HG03045 (cell line): ENCODE measurements at regions not wholly inside any gene's neighbourhood (a gene's known extent, or its start where the extent isn't known, plus 50 kb on each side); places are given as distances from the start of the nearest gene placed in this dataset.
"Not testable (repeated sequence)": the region's sequence is repeated elsewhere in the genome, so short reads cannot be mapped to it uniquely, and the experiment has no call there.

Source experiments
- ATAC-seq: cut with Tn5 transposase; IDR thresholded peaks from one replicate; pipeline ENCODE4 v1.9.1; 2021; ENCODE audit warnings: mild to moderate bottlenecking, moderate library complexity; ENCODE audit not compliant: unreplicated experiment

DNA sequence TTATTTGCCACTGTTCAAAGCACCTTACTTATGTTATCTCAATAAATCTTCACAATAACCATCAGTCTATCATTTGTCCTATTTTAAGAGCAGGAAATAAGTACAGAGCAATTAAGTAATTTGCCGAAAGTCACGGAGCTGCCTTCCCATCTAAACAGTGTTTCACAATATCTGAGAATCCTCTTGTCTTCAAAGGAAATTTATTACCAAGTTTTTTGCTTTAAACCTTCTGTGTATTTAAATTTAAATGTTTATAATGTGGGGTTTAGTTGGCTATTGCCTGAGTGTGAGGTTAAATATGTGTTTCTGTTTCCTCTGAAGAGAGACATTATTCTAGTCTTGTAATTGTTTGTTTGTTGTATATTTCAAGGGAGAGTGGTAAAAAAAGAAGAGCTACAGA lies 633.1 kb downstream of the EFNB2 start:
- no peak for ATAC-seq

DNA sequence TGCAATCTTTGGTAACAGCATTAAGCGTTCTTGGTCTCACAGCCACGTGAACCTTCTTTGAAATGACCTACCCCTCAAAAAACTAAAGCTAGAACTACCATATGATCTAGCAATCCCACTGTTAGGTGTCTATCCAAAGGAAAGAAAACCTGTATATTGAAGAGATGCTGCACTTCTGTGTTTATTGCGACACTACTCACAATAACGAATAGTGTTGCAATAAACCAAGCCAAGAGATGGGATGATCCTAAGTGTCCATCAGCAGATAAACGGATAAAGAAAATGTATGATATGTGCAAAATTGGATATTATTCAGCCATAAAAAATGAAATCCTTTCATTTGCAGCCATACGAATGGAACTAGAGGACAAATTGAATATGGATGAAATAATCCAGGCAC lies 637.9 kb downstream of the EFNB2 start:
- ATAC-seq: no peak

GRCh38 chr13:105894697-105895096 lies 640.8 kb downstream of the EFNB2 start:
- no peak for ATAC-seq

GRCh38 chr13:105890509-105890908 lies 645.0 kb downstream of the EFNB2 start:
- no peak for ATAC-seq

DNA sequence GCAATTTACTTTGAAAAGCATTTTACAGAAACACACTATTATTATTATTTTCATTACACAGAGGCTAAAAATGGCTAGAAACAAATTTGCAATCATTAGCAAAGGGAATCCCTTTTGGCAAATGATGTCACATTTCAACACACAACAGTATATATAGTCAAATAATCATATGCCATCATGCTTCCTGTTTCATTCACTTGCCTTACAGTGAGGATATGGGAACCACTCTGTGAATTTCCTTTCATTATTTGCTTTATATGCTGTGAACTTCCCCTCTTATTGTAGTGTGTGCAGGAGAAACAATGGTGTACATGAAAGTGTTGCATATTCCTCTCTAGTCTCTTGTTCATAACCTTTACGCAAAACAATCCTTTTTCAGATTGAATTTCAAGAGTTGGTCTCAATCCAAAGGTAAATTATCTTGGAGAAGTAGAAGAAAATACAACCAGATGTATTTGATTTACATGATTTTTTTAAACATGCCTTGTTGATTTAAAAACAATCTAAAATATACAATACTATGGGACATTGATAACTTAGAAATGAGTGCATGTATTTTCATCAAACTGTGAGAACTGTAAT lies 657.3 kb downstream of the EFNB2 start:
- no peak for ATAC-seq

DNA sequence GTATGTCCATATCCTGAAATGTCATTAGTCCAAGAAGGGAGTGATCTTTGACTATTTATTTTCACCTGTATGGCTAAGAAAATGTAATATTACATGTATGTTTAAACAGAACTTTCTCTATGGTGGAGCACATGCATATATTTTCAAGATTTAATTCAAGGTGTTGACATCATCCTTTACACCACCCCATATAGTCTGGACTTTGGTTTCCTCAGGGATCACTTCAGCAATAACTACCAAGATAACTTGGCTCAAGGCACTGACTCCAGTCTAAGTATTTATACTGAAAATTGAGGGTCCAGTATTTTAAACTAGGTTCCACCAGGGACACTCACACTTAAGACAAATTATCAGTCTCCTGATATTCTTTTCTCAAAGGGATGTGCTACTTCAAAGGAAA lies 660.6 kb downstream of the EFNB2 start:
- no peak for ATAC-seq

- no peak for ATAC-seq
Observed at GRCh38 chr13:105871768-105872167, 663.7 kb downstream of the EFNB2 start.

- no peak for ATAC-seq
Observed at GRCh38 chr13:105871326-105871725, 664.1 kb downstream of the EFNB2 start.

DNA sequence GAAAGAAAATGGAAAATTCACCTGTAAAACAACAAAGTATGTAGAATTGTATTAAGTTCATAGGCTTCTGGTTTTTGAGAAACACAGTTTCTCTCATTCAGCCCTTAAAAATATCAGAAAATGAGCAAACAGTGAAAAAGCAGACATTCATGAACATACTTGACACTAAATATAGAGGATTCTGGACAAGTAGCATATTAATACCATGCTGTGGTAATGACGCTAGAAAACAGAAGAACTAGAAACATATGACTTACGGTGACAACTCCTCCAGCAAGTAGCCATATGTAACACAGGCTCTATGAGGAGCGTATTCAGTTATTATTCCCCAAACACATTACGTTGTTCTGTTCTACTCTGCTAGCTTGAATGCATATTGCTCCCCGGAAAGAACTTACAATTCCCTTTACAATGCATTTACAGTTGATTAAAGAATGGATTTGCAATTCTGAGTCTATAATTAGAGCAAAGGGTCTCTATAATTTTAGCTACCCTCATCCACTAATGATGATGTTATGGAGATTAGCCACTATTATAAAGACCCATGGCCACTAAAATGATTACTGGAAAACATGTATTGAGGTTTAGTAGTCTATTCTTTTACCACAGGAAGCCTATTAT lies 672.1 kb downstream of the EFNB2 start:
- ATAC-seq: no peak

DNA sequence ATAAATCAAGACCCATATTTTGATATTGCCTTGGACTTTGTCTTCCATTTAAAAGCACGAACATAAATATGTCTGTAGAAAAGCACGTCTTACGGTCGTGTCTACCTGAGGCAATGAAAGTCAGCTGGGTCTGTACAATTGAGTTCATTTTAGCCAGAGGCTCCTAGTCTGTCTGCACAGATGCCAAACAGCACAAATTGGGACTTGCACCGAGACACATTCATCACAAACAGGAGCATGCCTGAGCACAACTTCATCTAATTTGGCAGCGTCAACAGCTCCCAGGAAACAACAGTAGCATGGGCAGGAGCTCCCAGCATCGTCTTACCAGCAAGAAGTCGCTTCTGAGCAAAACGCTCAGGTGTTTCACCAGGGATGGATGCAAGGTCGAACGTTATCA lies 687.0 kb downstream of the EFNB2 start:
- ATAC-seq: no peak

DNA sequence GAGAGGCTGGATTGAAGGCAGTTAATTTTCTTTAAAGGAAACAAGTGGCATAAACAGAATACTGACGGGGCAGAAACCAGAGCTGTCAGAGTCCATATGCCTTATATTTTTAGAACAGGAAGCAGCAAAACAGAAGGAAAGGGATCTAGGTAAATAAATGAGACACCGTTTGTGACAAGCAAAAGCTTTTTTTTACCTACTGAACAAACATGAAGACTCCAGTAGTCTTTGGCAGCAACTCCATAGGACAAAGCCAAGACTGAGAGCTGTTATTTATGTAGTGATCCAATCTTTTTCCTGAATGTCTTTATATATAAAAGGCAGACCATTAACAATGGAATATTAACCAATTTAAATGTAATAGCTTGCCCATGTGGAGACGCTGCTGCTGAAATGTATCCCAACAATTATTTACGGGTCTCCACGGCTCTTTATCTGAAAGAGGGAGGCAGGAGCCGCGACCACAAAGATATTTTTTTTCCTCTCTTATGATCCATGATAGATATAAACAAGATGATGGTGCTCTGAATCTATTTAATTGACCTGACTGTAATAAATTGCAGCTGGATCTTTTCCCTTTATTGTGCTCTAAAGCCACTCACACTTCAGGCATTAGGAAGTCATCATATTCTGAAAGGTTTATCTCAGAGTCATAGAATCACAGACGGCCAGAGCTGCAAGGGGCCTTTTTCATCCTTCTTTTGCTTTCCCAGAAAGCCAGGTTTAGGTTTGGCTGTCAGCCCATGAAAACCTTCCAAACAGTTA lies 687.8 kb downstream of the EFNB2 start:
- ATAC-seq: no peak

GRCh38 chr13:105846923-105847322 lies 688.5 kb downstream of the EFNB2 start:
- ATAC-seq: no peak

GRCh38 chr13:105841286-105841685 lies 694.2 kb downstream of the EFNB2 start:
- ATAC-seq: no peak

DNA sequence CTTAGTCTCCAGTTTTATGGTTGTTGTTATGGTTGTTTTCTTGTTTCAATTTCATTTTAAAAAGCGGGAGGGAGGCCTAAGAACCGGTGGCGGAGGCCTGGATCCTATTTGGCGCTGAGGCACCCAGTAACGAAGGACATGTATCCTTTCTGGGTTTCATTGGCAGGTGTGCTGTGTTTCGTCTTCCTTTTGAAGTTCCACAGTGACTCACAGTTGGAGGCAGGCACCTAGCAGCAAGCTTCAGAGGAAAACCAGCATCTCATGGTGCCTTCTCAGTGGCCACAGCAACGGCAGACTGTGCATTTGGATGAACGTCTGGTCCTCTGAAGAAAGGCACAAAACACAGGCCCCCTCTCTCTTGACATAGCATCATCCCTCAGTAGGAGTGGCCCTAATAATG lies 697.2 kb downstream of the EFNB2 start:
- ATAC-seq: no peak

DNA sequence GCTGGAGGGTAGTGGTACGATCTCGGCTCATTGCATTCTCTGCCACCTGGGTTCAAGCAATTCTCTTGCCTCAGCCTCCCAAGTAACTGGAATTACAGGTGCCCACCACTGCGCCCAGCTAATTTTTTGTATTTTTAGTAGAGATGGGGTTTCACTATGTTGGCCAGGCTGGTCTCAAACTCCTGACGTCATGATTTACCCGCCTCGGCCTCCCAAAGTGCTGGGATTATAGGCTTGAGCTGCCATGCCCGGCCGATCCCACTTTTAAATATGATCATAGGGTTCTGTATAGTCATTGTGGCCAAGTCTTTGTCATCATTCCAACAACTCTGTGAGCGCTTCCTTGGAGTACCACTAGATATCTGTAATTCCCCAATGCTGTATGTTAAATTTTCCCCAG lies 698.2 kb downstream of the EFNB2 start:
- ATAC-seq: not testable (repeated sequence)

- no peak for ATAC-seq
Observed at GRCh38 chr13:105830821-105831220, 704.6 kb downstream of the EFNB2 start.

DNA sequence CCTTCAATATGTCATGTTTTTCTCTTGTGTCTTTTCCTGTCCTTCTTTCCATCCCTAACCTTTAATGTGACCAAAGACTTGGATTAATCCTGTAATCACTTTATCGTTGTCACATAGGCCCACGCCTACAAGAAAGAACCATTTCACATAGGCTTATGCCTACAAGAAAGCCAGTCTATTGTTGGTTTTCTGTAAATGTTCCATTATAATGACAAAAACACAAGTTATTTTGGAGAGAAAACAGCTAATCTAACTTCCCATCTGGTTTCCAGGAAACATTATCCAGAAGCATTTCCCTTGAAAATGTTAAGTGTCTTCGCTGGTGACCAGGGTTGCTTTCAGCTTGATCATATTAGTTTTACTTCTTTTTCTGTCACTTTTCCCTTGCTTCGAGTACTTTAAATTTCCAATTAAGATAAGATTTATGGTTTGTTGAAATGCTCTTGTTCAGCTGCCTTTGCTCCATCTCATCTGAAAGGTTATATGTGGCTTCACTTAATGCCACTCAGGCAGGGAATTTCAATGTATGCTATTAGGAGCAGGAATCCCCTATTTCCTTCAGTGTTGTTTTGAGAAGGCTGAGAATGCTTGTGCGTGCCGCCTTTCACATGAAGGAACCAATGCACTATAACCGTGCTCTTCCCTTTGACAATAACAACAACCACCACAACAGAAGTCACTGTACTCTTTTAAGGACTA lies 708.2 kb downstream of the EFNB2 start:
- ATAC-seq: no peak

- no peak for ATAC-seq
Observed at GRCh38 chr13:105825071-105825470, 710.4 kb downstream of the EFNB2 start.

- ATAC-seq: no peak
Observed at GRCh38 chr13:105821337-105821736, 714.1 kb downstream of the EFNB2 start.

- no peak for ATAC-seq
Observed at GRCh38 chr13:105820415-105820814, 715.0 kb downstream of the EFNB2 start.

GRCh38 chr13:105817498-105817897 lies 718.0 kb downstream of the EFNB2 start:
- ATAC-seq: no peak

- ATAC-seq: no peak
Observed at GRCh38 chr13:105816994-105817393, 718.5 kb downstream of the EFNB2 start.
